SK-N-SH (cell line): ENCODE measurements at regions not wholly inside any gene's neighbourhood (a gene's known extent, or its start where the extent isn't known, plus 50 kb on each side); places are given as distances from the start of the nearest gene placed in this dataset.

Experiments
- CHD2 ChIP-seq: fragments of 150-350 bp; IDR thresholded peaks from 2 replicates; pipeline ENCODE4 v1.6.1; 2018; ENCODE audit warnings: low read length; ENCODE audit not compliant: partially characterized antibody
- CTCF ChIP-seq: fragments of 200-600 bp; sonication (generic); IDR thresholded peaks from 2 replicates; pipeline ENCODE4 v1.6.1; 2017; ENCODE audit warnings: antibody characterized with exemption, mild to moderate bottlenecking, moderate library complexity
- EP300 ChIP-seq, 2 experiments: IDR thresholded peaks; 2 replicates each; pipeline versions ENCODE4 v1.4.0 to v1.6.1; 2012; ENCODE audit warnings: borderline replicate concordance in 1 of 2, low read depth in 1 of 2, low read length in 1 of 2
- EZH2phosphoT487 ChIP-seq: fragments of 200-600 bp; sonication (generic); IDR thresholded peaks from 2 replicates; pipeline ENCODE4 v1.6.1; 2017; ENCODE audit warnings: low read depth, mixed run types, mild to moderate bottlenecking, antibody characterized with exemption, moderate library complexity, borderline replicate concordance
- JUND ChIP-seq: IDR thresholded peaks from 2 replicates; pipeline ENCODE4 v1.4.0; 2012
- MAX ChIP-seq: IDR thresholded peaks from 2 replicates; pipeline ENCODE4 v1.4.0; 2012; ENCODE audit warnings: low read depth
- MEF2A ChIP-seq: IDR thresholded peaks from 2 replicates; pipeline ENCODE4 v1.4.0; 2012; ENCODE audit warnings: low read depth, borderline replicate concordance
- MXI1 ChIP-seq: IDR thresholded peaks from 2 replicates; pipeline ENCODE4 v1.6.1; 2012; ENCODE audit warnings: mild to moderate bottlenecking, low read depth, low read length, improper control_type of control experiment
- NRF1 ChIP-seq: IDR thresholded peaks from 2 replicates; pipeline ENCODE4 v1.6.1; 2012; ENCODE audit warnings: low read depth, mild to moderate bottlenecking, low read length
- POLR2AphosphoS5 ChIP-seq: IDR thresholded peaks from 2 replicates; pipeline ENCODE4 v1.6.1; 2012; ENCODE audit warnings: low read depth, low read length
- SIN3A ChIP-seq: IDR thresholded peaks from 2 replicates; pipeline ENCODE4 v1.6.1; 2012; ENCODE audit warnings: low read depth, mild to moderate bottlenecking, low read length, moderate library complexity, borderline replicate concordance
- TAF1 ChIP-seq: IDR thresholded peaks from 2 replicates; pipeline ENCODE4 v1.6.1; 2012; ENCODE audit warnings: low read depth, mild to moderate bottlenecking, low read length, moderate library complexity, borderline replicate concordance
- YY1 ChIP-seq: IDR thresholded peaks from 2 replicates; pipeline ENCODE4 v1.4.0; 2012; ENCODE audit warnings: low read depth, mild to moderate bottlenecking

GRCh38 chr2:196586511-196586991, 53.0 kb upstream of the CCDC150 start:
- TF ChIP-seq MEF2A = no peak
- no peak for TF ChIP-seq CTCF
- TF ChIP-seq YY1 = no peak
- no peak for TF ChIP-seq MXI1
- TF ChIP-seq JUND = peak; percentile 36; the same call in 1 of the 2 replicates
- TF ChIP-seq TAF1 = no peak
- no peak for TF ChIP-seq CHD2
- TF ChIP-seq EP300 (IDR thresholded peaks at IDR 0.05; ENCODE audit: borderline replicate concordance in 1 of 2, low read depth in 1 of 2, low read length in 1 of 2) = no peak
- no peak for TF ChIP-seq SIN3A
- peak; percentile 27; the same call in 1 of the 2 replicates for TF ChIP-seq POLR2AphosphoS5
- peak; percentile 29; the same call in 1 of the 2 replicates for TF ChIP-seq MAX
- no peak for TF ChIP-seq NRF1
- no peak for TF ChIP-seq EZH2phosphoT487
